ENCODE measurements at regions not wholly inside any gene's neighbourhood (a gene's known extent, or its start where the extent isn't known, plus 50 kb on each side); places are given as distances from the start of the nearest gene placed in this dataset.

GRCh38 chr3:157753787-157754136, 250.5 kb upstream of the VEPH1 start:
- in situ Hi-C loops (cut with MboI; ENCODE audit: low sequenced_read_pairs): no loop called here

GRCh38 chr3:157752956-157753786, 250.0 kb upstream of the VEPH1 start:
- in situ Hi-C loops (cut with MboI; ENCODE audit: low sequenced_read_pairs): no loop called here

- in situ Hi-C loops (cut with MboI; ENCODE audit: low sequenced_read_pairs): no loop called here
Observed at GRCh38 chr3:157752554-157752953, 249.3 kb upstream of the VEPH1 start.

- in situ Hi-C loops (cut with MboI; ENCODE audit: low sequenced_read_pairs): no loop called here
Observed at GRCh38 chr3:157751386-157751785, 248.2 kb upstream of the VEPH1 start.

- in situ Hi-C loops (cut with MboI; ENCODE audit: low sequenced_read_pairs): no loop called here
Observed at GRCh38 chr3:157746391-157746790, 243.2 kb upstream of the VEPH1 start.

- in situ Hi-C loops (cut with MboI; ENCODE audit: low sequenced_read_pairs): no loop called here
Observed at GRCh38 chr3:157741607-157742006, 238.4 kb upstream of the VEPH1 start.

- in situ Hi-C loops (cut with MboI; ENCODE audit: low sequenced_read_pairs): no loop called here
Observed at GRCh38 chr3:157738441-157738840, 235.2 kb upstream of the VEPH1 start.

- in situ Hi-C loops (cut with MboI; ENCODE audit: low sequenced_read_pairs): no loop called here
Observed at GRCh38 chr3:157718800-157719199, 215.6 kb upstream of the VEPH1 start.

GRCh38 chr3:157713101-157713500, 209.9 kb upstream of the VEPH1 start:
- in situ Hi-C loops (cut with MboI; ENCODE audit: low sequenced_read_pairs): no loop called here

- in situ Hi-C loops (cut with MboI; ENCODE audit: low sequenced_read_pairs): no loop called here
Observed at GRCh38 chr3:157705258-157705657, 202.0 kb upstream of the VEPH1 start.

- in situ Hi-C loops (cut with MboI; ENCODE audit: low sequenced_read_pairs): no loop called here
Observed at GRCh38 chr3:157700405-157700804, 197.2 kb upstream of the VEPH1 start.

GRCh38 chr3:157695586-157695985, 192.4 kb upstream of the VEPH1 start:
- in situ Hi-C loops (cut with MboI; ENCODE audit: low sequenced_read_pairs): no loop called here

GRCh38 chr3:157695103-157695502, 191.9 kb upstream of the VEPH1 start:
- in situ Hi-C loops (cut with MboI; ENCODE audit: low sequenced_read_pairs): no loop called here

GRCh38 chr3:157693762-157694161, 190.5 kb upstream of the VEPH1 start:
- in situ Hi-C loops (cut with MboI; ENCODE audit: low sequenced_read_pairs): no loop called here

GRCh38 chr3:157692468-157692867, 189.3 kb upstream of the VEPH1 start:
- in situ Hi-C loops (cut with MboI; ENCODE audit: low sequenced_read_pairs): no loop called here

GRCh38 chr3:157683668-157684067, 180.5 kb upstream of the VEPH1 start:
- in situ Hi-C loops (cut with MboI; ENCODE audit: low sequenced_read_pairs): no loop called here

GRCh38 chr3:157672061-157672460, 168.8 kb upstream of the VEPH1 start:
- in situ Hi-C loops (cut with MboI; ENCODE audit: low sequenced_read_pairs): no loop called here

- in situ Hi-C loops (cut with MboI; ENCODE audit: low sequenced_read_pairs): no loop called here
Observed at GRCh38 chr3:157671656-157672055, 168.4 kb upstream of the VEPH1 start.

- in situ Hi-C loops (cut with MboI; ENCODE audit: low sequenced_read_pairs): no loop called here
Observed at GRCh38 chr3:157669416-157669815, 166.2 kb upstream of the VEPH1 start.

GRCh38 chr3:157667493-157667892, 164.3 kb upstream of the VEPH1 start:
- in situ Hi-C loops (cut with MboI; ENCODE audit: low sequenced_read_pairs): no loop called here

GRCh38 chr3:157662171-157662570, 159.0 kb upstream of the VEPH1 start:
- in situ Hi-C loops (cut with MboI; ENCODE audit: low sequenced_read_pairs): no loop called here

- in situ Hi-C loops (cut with MboI; ENCODE audit: low sequenced_read_pairs): no loop called here
Observed at GRCh38 chr3:157660847-157661246, 157.6 kb upstream of the VEPH1 start.

- in situ Hi-C loops (cut with MboI; ENCODE audit: low sequenced_read_pairs): no loop called here
Observed at GRCh38 chr3:157652366-157652765, 149.2 kb upstream of the VEPH1 start.

Measured in HL-60/S4 treated with retinoic acid at 250 ng/mL for 4 days and 3 days (cell line).